Transverse colon (tissue), 4 donors: ENCODE measurements at regions not wholly inside any gene's neighbourhood (a gene's known extent, or its start where the extent isn't known, plus 50 kb on each side); places are given as distances from the start of the nearest gene placed in this dataset.
"Not testable (repeated sequence)": the region's sequence is repeated elsewhere in the genome, so short reads cannot be mapped to it uniquely, and the experiment has no call there.

Source experiments
- DNase-seq: peaks from one replicate; pipeline ENCODE4 v3.0.0-alpha.2; 2019
- H3K27ac ChIP-seq, 4 donors: fragments of 200-600 bp; sonication (generic); 2 replicates each; pipeline ENCODE4 v1.5.1; 2016 to 2018; ENCODE audit warnings: inconsistent platforms in 4 of 4
- H3K27me3 ChIP-seq: fragments of 200-600 bp; sonication (generic); 2 replicates; pipeline ENCODE4 v1.5.1; 2017; ENCODE audit warnings: inconsistent platforms
- H3K36me3 ChIP-seq, 4 donors: fragments of 200-600 bp; sonication (generic); 2 replicates each; pipeline ENCODE4 v1.5.1; 2017 to 2019; ENCODE audit warnings: inconsistent platforms in 4 of 4
- H3K4me1 ChIP-seq, 4 donors: fragments of 200-600 bp; sonication (generic); 2 replicates each; pipeline ENCODE4 v1.5.1; 2017 to 2020; ENCODE audit warnings: inconsistent platforms in 4 of 4
- H3K4me3 ChIP-seq, 4 donors: fragments of 200-600 bp; sonication (generic); 1 replicate in 1 of 4; 2 replicates in 3 of 4; pipeline versions ENCODE4 v1.5.1 to v1.6.1; 2017 to 2019; ENCODE audit warnings: inconsistent platforms in 4 of 4
- H3K9me3 ChIP-seq, 2 donors: fragments of 200-600 bp; sonication (generic); 2 replicates each; pipeline ENCODE4 v1.5.1; 2017 to 2019; ENCODE audit warnings: inconsistent platforms in 2 of 2
- CTCF ChIP-seq, 5 experiments: fragments of 200-600 bp in 3 of 5; fragments of 450-650 bp in 2 of 5; sonication (generic) in 3 of 5; IDR thresholded peaks; 1 replicate in 2 of 5; 2 replicates in 3 of 5; pipeline ENCODE4 v1.5.1; 2016 to 2017; ENCODE audit warnings: antibody characterized with exemption in 5 of 5, inconsistent platforms in 3 of 5, mild to moderate bottlenecking in 2 of 5, moderate library complexity in 1 of 5
- EP300 ChIP-seq: sonication (generic); formaldehyde crosslinking; IDR thresholded peaks from one replicate; pipeline ENCODE4 v1.6.1; 2017; ENCODE audit warnings: antibody characterized with exemption, low read depth
- POLR2A ChIP-seq: fragments of 450-650 bp; IDR thresholded peaks from one replicate; pipeline ENCODE4 v1.6.1; 2016; ENCODE audit warnings: antibody characterized with exemption, mild to moderate bottlenecking, moderate library complexity
- POLR2AphosphoS5 ChIP-seq, 3 donors: sonication (generic); formaldehyde crosslinking; IDR thresholded peaks; one replicate each; pipeline ENCODE4 v1.6.1; 2016; ENCODE audit warnings: antibody characterized with exemption in 3 of 3
- WGBS, 2 donors: methylation state at CpG; one replicate each; pipeline ENCODE4 v1.1.5; 2018; ENCODE audit warnings: low coverage in 1 of 2; 5-methylcytosine and 5-hydroxymethylcytosine counted together
- in situ Hi-C, 4 donors: fragments of 200-750 bp; cut with MboI; loops; one replicate each; pipeline versions ENCODE4 v1.15.0 to v1.15.1; 2017; ENCODE audit warnings: low sequenced_read_pairs in 3 of 4, low pct_ligation_motif_present in 1 of 4, low pct_unique_long_range_greater_than_20kb in 1 of 4
- intact Hi-C: fragments of 100-400 bp; cut with DNase I; formaldehyde crosslinking; loops from one replicate; pipeline ENCODE4 v1.15.1; 2023; ENCODE audit warnings: low total_unique reads

DNA sequence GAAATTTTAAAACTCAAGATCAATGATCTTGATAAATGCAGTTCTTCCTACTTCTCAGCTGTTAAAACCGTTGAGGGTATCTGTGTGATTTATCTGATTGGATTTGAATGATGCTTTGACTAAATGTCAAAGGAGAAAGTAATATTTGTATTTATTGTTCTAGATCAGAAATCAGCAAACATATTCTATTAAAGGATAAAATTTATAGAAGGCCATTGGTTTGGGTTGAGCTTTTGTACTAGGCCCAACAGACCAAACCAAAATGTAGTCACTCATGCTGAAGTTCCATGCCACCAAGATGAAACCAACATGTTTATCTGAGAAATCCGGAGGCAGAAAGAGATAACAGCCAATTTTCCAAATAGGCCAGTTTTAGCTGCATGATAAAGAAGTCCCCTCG is 64.5 kb upstream of the BMP2K start:
- H3K4me1 ChIP-seq, result no peaks in the 10 kb centered on the region
- intact Hi-C loops (no loop called here), in situ Hi-C loops (no loop called here)
- DNase-seq, result no peak
- H3K27me3 ChIP-seq, result no peaks in the 10 kb centered on the region
- 76 to 97% methylated on average over 3 of the region's 3 CpGs for WGBS, 2 donors
- H3K4me3 ChIP-seq, result no peak overlapping the region
- TF ChIP-seq POLR2AphosphoS5 (IDR thresholded peaks at IDR 0.05) (no peak), POLR2A (no peak), EP300 (no peak), CTCF (IDR thresholded peaks at IDR 0.05) (no peak)
- H3K36me3 ChIP-seq, result no peaks in the 10 kb centered on the region
- H3K27ac ChIP-seq, result no peak overlapping the region
- no peaks in the 10 kb centered on the region for H3K9me3 ChIP-seq

DNA sequence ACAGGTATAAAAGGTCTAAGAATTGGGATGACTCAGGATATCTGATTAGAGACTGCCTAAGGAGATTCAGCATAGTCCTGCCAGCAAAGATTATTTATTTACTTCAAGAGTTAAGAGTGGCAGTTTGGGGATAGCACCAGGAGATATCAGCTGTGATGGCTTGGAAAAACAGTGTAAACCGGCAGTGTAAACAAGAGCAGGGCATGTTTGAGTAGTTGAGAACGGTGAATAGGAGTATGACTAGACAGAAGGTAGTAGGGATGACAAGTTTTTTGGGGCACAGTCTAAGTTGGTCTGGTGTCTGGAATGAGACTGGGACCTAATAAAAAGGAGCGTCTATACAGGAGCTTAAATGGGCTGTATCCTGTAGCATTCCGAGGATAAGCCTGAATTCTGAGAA is 61.6 kb upstream of the BMP2K start:
- H3K27ac ChIP-seq, H3K27me3 ChIP-seq, H3K9me3 ChIP-seq, H3K36me3 ChIP-seq, DNase-seq, intact Hi-C loops, in situ Hi-C loops, H3K4me3 ChIP-seq, H3K4me1 ChIP-seq: not testable (repeated sequence)
- 75 to 82% methylated on average over 4 of the region's 4 CpGs for WGBS, 2 donors

DNA sequence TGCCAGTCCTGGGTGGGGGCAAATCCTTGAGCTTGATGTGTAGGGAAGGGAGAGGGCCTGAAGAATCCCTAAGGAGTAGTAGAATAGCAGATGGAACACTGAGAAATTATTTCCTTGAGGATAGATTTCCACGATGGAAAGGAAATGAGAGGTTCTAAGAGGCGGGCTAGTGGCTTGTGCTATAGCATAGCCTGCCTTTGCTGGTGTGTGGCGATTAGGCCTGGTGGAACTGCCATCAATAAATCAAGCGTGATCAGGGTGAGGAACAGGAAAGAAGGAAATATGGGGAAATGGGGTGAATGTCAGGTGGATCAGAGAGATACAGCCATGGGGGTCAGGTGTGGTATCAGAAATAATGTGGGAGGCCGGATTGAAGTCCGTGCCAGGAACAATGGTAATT is 60.8 kb upstream of the BMP2K start:
- WGBS, 2 donors, result 89 to 96% methylated on average over 6 of the region's 6 CpGs
- DNase-seq, H3K9me3 ChIP-seq, in situ Hi-C loops, H3K27me3 ChIP-seq, H3K27ac ChIP-seq, H3K36me3 ChIP-seq, H3K4me3 ChIP-seq, H3K4me1 ChIP-seq, intact Hi-C loops: not testable (repeated sequence)

DNA sequence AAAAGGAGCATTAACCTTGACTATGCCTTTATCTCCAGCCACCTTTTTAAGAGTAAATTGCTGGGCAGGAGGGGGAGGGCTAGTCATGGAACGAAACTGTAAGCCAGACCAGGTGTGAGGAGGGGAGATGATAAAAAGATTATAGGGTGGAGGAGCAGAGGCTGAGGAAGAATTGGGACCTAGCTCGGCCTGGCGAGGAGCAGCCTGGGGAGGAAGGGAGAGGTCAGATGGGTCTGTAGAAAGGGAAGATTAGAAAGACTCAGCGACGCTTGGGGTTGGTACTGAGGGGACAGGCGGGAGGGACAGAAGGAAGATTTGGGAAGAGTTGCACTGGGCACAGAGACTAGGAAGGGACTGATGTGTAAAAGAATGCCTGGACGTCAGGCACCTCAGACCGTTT is 58.4 kb upstream of the BMP2K start:
- WGBS, 2 donors, result 89 to 100% methylated on average over 1 to 8 of the region's 8 CpGs
- DNase-seq, H3K27ac ChIP-seq, intact Hi-C loops, H3K27me3 ChIP-seq, H3K36me3 ChIP-seq, H3K4me3 ChIP-seq, in situ Hi-C loops, H3K9me3 ChIP-seq: not testable (repeated sequence)
- H3K4me1 ChIP-seq, result peaks cover 0 to 21% (median 2%) of the 10 kb centered on the region in 4 donors

- no peaks in the 10 kb centered on the region for H3K36me3 ChIP-seq
- no peak overlapping the region for H3K27ac ChIP-seq
- TF ChIP-seq POLR2A, result no peak
- TF ChIP-seq POLR2AphosphoS5 (IDR thresholded peaks at IDR 0.05), result no peak
- TF ChIP-seq EP300, result no peak
- no peak for TF ChIP-seq CTCF (IDR thresholded peaks at IDR 0.05)
- in situ Hi-C loops, result no loop called here
- H3K4me1 ChIP-seq, result peaks cover 0 to 21% (median 2%) of the 10 kb centered on the region in 4 donors
- DNase-seq, result no peak
- WGBS, 2 donors, result 96% methylated on average over 3 of the region's 3 CpGs; no CpG with 5 or more reads in 1 of the 2 donors
- H3K27me3 ChIP-seq, result no peaks in the 10 kb centered on the region
- intact Hi-C loops, result no loop called here
- H3K4me3 ChIP-seq, result no peak overlapping the region
- no peaks in the 10 kb centered on the region for H3K9me3 ChIP-seq
These were observed 55.9 kb upstream of the BMP2K start for GRCh38 chr4:78720204-78720603.

DNA sequence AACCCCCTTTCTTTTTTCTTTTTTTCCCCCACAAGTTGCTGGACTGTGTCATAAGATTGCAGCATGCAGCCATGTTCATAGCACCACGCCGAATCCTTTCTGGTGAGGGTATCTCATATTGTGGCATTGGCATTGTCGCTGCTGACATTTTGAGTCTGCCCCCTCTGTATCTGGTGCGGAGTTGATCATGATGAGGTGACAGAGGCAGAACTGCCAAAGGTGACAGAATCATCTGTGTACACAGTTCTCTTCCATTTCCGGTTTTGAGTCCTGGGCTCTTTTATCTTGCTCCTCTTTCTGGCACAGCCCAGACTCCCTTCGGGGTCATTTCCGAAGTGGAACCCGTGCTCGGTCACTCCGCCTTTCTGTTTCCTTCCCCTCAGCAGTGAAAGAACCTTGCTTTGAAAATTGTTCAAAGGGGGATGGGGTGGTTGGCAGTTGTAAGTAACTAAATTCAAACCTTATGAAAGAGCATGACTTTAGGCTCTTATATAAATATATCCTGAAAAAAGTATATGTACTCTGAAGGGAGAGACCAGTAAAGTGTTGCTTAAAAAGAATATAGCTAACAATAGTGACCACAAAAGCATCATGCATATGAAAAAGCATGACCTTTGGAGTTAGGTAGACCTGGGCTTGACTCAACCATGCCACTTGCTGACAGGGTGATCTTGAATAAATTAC is 55.0 kb upstream of the BMP2K start:
- Histone ChIP-seq H3K27ac (peak overlapping the region in 1 of 4 donors; percentile 9), H3K4me3 (no peak overlapping the region), H3K9me3 (no peaks in the 10 kb centered on the region), H3K27me3 (no peaks in the 10 kb centered on the region), H3K4me1 (peaks cover 0 to 21% (median 2%) of the 10 kb centered on the region in 4 donors), H3K36me3 (no peaks in the 10 kb centered on the region)
- whole genome bisulfite sequencing, 2 donors, result 72 to 74% methylated on average over 7 to 10 of the region's 10 CpGs
- in situ Hi-C loops, result no loop called here
- intact Hi-C loops, result no loop called here
- TF ChIP-seq POLR2AphosphoS5 (IDR thresholded peaks at IDR 0.05), result no peak
- no peak for TF ChIP-seq POLR2A
- TF ChIP-seq EP300, result no peak
- TF ChIP-seq CTCF (IDR thresholded peaks at IDR 0.05), result no peak
- peak; percentile 14 for DNase-seq
